ENCODE measurements at regions not wholly inside any gene's neighbourhood (a gene's known extent, or its start where the extent isn't known, plus 50 kb on each side); places are given as distances from the start of the nearest gene placed in this dataset.

- no peak for DNase-seq
These were observed 258.8 kb downstream of the CYP26B1 start for GRCh38 chr2:71888751-71889445.

DNA sequence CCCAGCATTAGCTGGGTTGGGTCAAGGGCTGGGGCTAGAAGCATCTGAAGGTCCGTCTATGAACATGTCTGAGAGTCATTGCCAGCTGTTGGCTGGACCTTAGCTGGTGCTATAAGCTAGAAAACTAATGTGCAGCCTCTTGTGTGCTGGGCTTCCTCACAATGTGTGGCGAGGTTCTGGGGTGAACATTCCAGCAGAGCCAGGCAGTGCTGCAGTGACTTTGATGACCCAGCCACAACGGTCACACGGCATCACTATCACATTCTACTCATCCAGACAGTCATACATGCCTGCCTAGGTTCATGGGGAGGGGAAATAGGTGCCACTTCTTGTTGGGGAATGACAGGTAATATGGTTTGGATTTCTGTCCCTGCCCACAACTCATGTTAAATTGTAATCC lies 260.5 kb downstream of the CYP26B1 start:
- DNase-seq: no peak

- DNase-seq: no peak
These were observed 261.4 kb downstream of the CYP26B1 start for GRCh38 chr2:71886241-71886640.

DNA sequence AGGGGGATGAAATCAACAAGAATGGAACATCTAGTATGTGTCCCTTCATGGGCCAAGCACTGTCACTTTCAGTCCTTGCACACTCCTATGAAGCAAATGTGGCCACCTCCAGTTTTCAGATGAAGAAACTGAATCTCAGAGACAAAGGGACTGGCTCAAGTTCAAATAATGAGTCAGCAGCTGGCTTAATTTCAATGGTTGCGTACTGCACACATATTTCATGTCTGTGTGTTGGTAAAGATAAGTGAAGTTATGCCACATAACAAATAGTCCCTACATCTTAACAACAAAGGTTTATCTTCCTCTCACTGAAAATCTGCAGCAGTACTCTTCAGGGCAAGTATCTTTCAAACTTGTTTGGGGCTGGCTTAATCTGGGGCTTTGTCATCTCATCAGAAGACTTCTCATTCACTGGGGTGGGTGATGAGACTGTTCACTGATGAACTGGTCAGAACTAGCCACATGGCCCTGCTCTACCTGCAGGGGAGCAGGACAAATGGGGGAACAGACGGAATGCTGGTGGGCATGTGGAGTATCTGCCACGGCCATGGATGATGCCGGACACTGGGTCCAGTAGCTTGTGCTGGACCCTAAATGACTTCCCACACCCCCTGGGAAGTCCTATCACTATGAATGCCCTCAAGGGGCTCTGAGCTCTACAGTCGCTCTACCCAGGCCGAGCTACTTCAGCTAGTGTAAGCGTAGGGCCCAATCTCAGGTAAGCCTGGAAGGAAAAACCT lies 263.2 kb downstream of the CYP26B1 start:
- no peak for DNase-seq

DNA sequence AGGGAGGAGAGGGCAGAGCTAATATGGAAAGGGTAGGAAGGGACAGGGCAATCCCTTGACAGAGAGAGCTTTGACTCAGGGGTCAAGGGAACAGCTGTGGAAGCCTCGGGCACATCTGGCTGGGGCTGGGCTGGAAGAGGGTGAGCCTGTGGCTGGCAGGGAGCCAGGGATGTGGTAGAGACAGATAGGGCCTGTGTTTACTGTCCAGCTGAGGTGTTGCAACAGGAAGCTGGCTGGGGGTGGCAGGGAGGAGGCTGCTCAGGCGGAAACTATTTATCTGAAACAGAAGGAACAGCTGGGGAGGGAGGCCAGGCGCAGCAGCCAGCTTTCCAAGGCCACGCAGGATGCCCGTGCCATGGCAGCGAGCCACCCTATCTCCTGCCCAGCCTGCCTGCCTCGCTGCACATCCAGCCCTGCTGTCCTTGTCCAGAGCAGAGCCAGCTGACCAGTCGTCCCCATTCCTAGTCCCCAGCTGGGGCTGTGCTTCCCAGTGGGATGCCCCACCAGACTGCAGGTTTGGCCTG lies 264.7 kb downstream of the CYP26B1 start:
- no peak for DNase-seq

DNA sequence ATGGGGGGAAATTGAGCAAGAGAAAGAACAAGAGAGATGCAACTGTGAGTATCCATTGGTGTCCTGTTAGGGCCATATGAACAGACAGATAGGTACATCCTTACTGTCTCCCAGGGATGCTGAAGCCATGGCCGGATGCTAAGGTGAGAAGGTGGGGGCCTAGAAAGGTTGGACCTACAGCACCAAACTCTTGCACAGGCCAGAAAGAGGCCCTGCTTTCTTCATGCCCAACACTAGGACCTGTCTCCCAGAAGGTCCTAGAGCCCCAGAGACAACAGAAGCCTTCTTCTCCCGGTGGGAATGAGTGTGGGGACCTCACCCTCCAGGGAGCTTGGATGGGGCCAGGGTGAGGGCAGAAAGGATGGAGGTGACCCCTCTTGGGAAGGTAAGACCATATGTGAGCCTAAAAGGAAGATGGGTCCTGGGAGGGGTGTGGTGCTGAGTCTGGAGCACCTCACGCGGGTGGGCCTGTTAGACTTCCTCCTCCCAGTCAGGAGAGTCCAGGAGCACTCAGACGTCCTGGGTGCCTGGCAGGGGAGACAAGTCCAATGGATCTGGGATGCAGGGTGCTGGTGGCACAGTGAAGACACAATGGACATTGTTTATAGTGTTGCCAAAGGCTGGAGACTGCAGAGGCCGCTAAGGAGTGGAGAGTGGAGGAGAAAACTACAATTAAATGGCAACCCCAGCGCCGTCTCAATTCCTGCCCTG lies 265.3 kb downstream of the CYP26B1 start:
- DNase-seq: no peak

DNA sequence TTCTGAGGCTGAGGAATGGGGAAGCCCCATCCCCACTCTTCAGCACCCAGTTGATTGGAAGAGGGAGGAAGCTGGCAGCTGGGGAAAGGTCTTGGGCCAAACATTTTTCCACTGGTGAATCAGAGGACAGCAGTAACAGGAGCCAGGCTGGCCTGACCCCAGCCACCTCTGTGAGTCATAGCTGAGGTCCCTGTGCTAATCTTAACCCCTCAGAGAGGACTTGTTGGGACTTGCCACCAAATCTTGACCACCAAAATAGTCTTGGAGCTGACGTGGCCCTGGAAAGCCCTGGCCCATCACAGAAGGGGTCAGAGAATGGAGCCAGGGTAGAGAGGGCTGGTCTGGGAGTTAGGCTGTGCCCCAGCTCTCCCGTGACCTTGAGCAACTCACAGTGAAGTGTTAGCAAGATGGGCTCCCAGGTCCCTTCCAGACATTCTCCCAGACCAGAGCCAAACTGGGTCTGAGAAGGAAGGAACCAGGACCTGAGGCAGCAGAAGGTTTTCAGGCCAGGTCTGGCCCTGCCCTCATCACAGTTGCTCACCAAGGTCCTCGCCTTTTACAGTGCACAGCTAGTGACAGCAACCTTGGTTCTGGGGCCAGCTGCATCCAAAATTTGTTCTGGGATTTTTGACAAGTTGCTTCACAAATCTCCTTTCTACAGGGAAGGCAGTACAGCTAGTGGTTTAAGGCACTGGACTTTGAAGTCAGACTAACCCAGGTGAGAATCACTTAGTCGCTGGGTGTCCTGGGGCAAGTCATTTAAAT lies 266.6 kb downstream of the CYP26B1 start:
- no peak for DNase-seq

DNA sequence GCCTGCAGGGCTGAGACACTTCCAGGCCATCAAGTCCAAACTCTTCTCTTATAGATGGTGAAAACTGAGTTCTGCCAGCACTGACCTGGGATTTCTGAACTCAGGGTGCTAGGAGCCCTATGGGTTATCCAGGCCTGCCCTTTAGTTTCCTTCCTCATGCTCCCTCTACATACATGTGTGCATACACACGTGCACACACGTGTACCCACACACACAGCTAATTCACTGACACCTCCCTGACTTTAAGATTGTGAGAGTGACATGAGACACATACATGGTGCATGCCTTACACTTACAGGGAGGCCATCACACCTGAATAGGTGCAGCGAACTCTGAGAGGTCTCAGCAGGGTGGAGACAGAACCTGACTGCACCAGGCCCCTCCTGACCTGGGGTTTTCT lies 267.4 kb downstream of the CYP26B1 start:
- no peak for DNase-seq

DNA sequence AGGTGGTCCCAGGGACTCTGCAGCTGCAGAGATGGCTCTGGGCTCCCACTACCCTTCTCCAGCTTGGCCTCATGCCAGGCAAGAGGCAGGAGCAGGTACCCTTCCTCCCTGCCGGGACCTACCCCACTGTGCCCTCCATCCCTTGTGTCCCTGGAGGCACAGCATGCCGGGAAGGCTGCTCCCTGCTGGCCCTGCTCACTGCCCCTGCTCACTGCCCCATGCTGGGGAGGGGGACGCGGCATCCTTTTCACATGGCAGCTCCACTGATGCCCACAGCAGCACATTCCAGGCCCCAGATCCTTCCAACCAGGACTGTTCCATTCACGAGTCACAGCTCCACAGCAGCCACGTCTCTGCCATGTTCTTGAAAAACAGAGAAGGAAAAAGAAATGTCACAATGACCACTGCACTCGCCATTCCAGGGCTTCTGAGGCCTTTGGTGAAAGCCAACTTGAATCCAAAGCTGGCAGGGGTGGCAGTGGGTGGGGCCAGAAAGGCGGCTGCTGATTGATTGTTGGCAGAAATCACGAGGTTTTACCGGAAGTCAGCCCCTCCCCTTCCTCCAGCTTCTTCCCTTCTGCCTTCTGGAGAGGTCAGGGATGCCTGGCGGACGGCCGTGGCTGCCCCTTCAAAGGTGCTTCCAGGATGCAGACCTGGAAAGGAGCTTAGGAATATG lies 268.0 kb downstream of the CYP26B1 start:
- no peak for DNase-seq

DNA sequence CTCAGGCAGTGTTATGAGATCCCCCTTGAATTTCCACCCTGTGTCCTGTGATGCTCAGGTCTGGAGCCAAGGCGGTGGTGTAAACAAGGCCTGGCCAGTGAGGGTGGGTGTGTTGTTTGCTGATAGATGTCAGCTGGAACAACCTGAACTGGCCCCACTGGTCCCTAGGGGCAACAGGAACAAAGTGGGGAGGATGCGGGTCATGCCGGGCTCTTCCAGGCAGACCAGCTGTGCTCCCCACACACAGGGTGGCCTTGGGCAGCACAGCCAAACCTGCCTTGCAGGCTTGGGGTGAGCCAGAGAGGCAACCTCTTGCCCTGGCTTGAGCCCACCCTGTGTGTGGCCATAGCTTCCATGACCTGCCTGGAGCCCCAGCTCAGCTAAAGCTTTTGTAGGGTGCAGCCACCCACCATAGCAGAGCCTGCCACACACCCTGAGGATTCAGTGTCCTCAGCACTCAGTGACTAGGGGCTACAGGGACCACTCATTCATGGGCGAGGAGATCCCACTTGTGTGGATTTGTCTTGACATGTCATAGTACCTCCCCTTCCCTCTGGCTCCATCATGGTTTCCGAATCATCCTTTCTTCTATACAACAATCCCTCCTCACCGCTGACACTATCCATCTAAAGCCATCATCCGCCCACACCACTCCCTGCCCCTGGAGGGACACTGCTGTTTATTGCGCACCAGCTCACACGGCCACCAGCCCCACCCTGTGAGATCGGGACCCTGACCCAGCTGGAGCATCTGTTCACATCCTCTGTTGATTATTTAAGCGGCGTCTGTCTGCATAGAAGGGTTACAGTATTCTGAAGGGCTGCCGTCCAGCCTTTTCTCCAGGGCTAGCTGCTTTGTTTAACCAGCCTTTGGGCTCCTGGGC lies 268.8 kb downstream of the CYP26B1 start:
- no peak for DNase-seq

DNA sequence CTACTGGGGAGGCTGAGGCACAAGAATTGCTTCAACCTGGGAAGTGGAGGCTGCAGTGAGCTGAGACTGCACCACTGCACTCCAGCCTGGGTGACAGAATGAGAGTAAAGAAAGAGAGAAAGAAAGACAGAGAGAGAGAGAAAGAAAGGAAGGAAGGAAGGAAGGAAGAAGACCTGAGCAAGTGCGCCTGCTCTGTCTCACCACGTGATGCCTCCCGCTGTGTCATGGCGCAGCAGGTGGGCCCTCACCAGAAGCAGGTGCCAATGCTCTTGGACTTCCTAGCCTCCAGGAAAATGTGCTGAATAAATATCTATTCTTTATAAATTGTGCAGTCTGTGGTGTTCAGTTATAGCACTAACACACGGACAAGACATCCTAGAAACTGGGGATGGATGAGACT lies 270.0 kb downstream of the CYP26B1 start:
- DNase-seq: no peak

DNA sequence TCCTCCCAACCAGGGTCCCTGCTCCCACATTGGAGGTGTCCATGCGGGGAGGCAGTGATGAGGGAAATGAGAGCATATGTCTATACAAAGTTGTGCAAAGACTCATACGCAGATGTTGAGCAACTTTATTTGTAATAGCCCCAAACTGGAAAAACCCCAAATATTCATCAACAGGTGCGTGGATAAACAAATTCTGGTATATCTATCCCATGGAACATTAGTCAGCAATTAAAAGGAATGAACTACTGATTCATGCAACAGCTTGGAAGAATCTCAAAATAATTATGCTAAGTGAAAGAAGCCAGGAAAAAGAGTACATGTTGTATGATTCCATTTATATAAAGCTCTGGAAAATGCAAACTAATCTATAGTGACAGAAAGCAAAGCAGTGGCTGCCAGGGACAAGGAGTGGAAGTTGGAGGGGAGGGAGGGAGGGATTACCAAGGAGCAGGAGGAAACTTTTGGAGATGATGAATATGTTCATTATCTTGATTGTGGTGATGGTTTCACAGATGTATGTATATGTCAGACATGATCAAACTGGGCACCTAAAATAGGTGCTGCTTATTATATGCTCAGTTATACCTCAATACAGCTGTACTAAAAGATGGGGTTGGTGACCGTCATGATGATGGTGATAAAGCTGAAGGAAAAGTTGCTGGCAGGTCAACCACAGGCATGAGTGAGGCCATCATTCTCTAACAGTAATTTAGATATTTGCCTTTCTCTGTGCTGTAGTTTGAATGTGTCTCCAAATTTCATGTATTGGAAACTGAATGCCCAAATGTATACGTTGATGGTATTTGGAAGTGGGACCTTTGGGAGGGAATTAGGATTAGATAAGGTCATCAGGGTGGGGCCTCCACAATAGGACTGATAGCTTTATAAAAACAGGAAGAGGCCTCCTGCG lies 270.9 kb downstream of the CYP26B1 start:
- no peak for DNase-seq

DNA sequence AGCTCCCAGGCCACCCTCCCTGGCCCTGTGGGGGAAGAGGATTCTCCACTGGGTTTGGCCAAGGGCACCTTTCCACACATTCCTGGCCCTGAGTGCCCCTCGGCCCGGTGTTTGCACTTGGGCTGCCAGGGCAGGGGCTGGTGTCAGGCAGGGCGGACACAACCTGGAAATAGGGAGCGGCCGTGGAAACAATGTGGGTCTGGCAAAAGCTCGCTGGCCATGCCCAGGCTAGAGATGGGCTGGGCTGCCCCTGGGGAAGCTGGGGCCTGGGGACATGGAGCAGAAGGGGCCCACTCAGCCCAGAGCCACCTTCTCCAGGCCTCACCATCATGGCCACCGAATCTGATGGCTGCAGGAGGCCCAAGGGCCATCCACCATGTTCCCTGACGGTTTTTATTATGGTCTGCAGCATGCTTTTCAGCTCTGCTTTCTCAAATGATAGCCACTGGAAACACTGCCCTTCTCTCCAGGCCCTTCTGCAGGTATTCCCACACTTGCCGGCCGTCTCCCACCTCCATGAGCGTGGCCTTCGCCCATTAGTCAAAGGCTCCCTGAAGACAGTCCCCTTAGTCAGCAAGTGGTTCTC lies 275.1 kb downstream of the CYP26B1 start:
- no peak for DNase-seq

- no peak for DNase-seq
These were observed 282.2 kb downstream of the CYP26B1 start for GRCh38 chr2:71865391-71865965.

DNA sequence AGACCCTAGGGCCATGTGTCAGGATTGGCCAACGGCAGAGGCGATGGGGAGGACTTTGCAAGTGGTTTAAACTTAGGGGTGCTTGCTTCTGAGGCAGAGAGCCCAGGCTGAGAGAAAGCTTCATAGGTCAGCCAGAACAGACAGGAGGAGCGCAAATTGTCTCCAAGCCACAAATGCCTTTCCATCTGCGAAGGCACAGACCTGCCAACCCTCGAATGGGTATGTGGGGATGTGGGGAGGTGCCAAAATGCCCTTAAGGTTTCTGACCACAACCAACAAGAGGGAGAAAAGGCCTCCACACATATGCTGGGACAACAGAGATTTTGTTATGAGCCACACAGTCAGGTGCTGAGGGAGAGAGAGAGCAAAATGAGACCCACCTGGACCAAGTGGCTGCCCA lies 283.6 kb downstream of the CYP26B1 start:
- no peak for DNase-seq

DNA sequence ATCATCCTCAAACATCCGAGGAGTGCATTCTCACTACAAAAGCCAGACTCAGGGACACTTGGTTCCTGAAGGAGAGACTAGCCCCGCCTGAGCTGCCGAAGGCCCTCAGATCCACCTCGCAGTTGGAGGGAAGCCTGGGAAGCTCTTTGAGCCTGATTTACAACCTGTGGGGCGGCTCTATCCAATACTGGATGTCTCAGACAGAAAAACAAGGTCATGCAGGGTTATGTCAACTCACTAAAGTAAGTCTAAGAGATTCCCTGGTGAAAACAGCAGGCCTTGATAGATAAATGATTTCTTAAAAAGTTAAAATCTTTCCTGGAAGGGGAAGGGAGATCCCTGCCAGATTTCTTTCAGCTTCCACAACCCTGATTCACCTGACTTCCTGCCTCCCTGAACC lies 284.3 kb downstream of the CYP26B1 start:
- DNase-seq: no peak

DNA sequence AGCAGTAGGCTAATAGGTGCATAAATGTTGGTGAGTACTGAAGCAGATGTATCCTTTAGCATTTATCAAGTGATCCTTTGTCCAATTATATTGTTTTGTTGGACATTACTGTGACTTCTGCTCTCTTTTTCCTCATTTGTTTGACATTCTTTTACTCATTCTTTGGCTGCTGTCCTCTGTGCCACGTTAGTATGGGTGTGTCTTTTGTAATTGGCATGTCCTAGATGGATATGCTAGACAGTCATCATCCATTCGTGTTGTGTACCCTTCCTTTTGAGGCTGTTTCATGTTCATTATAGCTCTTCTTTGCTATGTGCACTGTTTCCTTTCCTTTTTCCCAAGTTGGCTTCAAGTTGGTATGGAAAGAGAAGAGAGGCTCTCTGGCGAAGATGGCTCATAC lies 284.7 kb downstream of the CYP26B1 start:
- DNase-seq: no peak

DNA sequence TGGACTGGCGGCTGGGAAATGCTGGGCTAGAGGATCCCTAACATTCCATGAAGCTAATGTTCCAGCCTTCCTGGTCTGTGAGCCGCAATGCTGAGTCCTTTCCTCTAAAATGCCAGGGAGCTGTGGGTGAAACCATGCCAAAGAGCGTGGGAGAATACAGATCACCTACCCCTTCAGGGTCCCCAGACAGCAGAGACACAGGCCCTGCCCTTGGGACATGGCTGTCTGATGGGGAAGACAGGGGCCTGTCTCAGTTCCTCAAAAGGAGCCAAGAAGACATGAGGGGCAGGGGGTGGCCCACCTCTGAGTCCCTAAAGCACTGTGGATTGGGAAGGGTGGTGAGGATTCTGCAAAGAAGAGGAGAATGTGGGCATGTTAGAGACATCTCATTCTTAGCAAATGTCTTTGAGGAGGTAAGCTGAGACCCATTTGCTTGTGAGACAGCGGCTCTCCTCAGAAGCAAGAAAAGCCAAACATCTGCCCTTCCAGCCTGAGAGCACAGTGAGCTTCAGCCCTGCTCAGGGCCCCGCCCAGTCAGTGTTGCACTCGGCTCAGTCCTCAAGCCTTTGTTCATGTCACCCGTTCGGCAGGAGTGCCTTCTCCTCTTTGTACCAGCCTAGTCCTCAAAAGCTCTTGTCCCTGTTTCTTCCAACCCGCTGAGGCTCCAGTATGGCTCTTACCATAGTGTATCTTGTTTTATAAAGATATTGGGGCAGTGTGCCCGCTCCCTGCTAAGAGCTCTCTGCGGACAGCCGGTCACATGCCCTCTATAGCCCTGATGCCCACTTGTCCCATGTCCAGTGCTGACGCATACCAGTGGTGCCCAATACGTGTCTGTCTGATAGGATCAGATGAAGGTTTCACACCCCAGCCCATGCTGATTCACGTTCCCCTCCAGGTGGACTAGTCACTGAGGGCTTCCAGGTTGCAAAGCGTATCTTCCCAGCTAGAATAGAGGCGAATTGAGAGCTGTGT lies 286.2 kb downstream of the CYP26B1 start:
- no peak for DNase-seq

Data from CD4-positive, alpha-beta T cell treated with Interferon gamma for 1 hour (primary cell).